ENCODE measurements at regions not wholly inside any gene's neighbourhood (a gene's known extent, or its start where the extent isn't known, plus 50 kb on each side); places are given as distances from the start of the nearest gene placed in this dataset.
"Not testable (repeated sequence)": the region's sequence is repeated elsewhere in the genome, so short reads cannot be mapped to it uniquely, and the experiment has no call there.

GRCh38 chr4:169894767-169895166, 131.4 kb downstream of the MFAP3L start:
- TF ChIP-seq POLR2A (IDR thresholded peaks at IDR 0.05; ENCODE audit: low read length); GATA1 (IDR thresholded peaks at IDR 0.05; ENCODE audit: low read depth, low read length): not testable (repeated sequence)

Data from erythroblast (primary cell).